ENCODE measurements at regions not wholly inside any gene's neighbourhood (a gene's known extent, or its start where the extent isn't known, plus 50 kb on each side); places are given as distances from the start of the nearest gene placed in this dataset.

GRCh38 chr2:189287982-189288521 is 108.5 kb upstream of the COL5A2 start:
- TF ChIP-seq CTCF (IDR thresholded peaks at IDR 0.05), result peak; percentile 89
- peak overlapping the region; percentile 97 for H3K27ac Mint-ChIP-seq (ENCODE audit: unreplicated experiment)
- peak overlapping the region; percentile 43 for H3K4me3 Mint-ChIP-seq (ENCODE audit: unreplicated experiment)
- H3K27me3 Mint-ChIP-seq (ENCODE audit: low read depth), result no peaks in the 10 kb centered on the region
- H3K9me3 Mint-ChIP-seq (ENCODE audit: low read depth), result peaks cover 16% of the 10 kb centered on the region
- peaks cover 4% of the 10 kb centered on the region for H3K36me3 Mint-ChIP-seq (ENCODE audit: low read depth)
- H3K4me1 Mint-ChIP-seq (ENCODE audit: low read depth), result peaks cover 67% of the 10 kb centered on the region
- no peak for DNase-seq (ENCODE audit: low spot score)

GRCh38 chr2:189291460-189291859 is 111.9 kb upstream of the COL5A2 start:
- no peak for TF ChIP-seq CTCF (IDR thresholded peaks at IDR 0.05)
- H3K4me3 Mint-ChIP-seq (ENCODE audit: unreplicated experiment), result no peak overlapping the region
- H3K4me1 Mint-ChIP-seq (ENCODE audit: low read depth), result peaks cover 51% of the 10 kb centered on the region
- no peaks in the 10 kb centered on the region for H3K27me3 Mint-ChIP-seq (ENCODE audit: low read depth)
- DNase-seq (ENCODE audit: low spot score), result no peak
- no peak overlapping the region for H3K27ac Mint-ChIP-seq (ENCODE audit: unreplicated experiment)
- H3K9me3 Mint-ChIP-seq (ENCODE audit: low read depth), result peaks cover 19% of the 10 kb centered on the region
- peaks cover 4% of the 10 kb centered on the region for H3K36me3 Mint-ChIP-seq (ENCODE audit: low read depth)

- Mint-ChIP-seq H3K4me3 (ENCODE audit: unreplicated experiment) (no peak overlapping the region), H3K27ac (ENCODE audit: unreplicated experiment) (peak overlapping the region; percentile 79), H3K36me3 (ENCODE audit: low read depth) (peaks cover 4% of the 10 kb centered on the region)
These were observed 113.6 kb upstream of the COL5A2 start for GRCh38 chr2:189293164-189293563.

GRCh38 chr2:189297446-189297845 is 117.9 kb upstream of the COL5A2 start:
- peaks cover 48% of the 10 kb centered on the region for H3K4me1 Mint-ChIP-seq (ENCODE audit: low read depth)
- peaks cover 2% of the 10 kb centered on the region for H3K9me3 Mint-ChIP-seq (ENCODE audit: low read depth)
- no peaks in the 10 kb centered on the region for H3K36me3 Mint-ChIP-seq (ENCODE audit: low read depth)
- DNase-seq (ENCODE audit: low spot score), result no peak
- H3K27ac Mint-ChIP-seq (ENCODE audit: unreplicated experiment), result peak overlapping the region; percentile 84
- TF ChIP-seq CTCF (IDR thresholded peaks at IDR 0.05), result no peak
- H3K27me3 Mint-ChIP-seq (ENCODE audit: low read depth), result no peaks in the 10 kb centered on the region
- H3K4me3 Mint-ChIP-seq (ENCODE audit: unreplicated experiment), result no peak overlapping the region

More at GRCh38 chr2:189293164-189293563, 113.6 kb upstream of the COL5A2 start:
- H3K4me1 Mint-ChIP-seq (ENCODE audit: low read depth), result peaks cover 51% of the 10 kb centered on the region
- DNase-seq (ENCODE audit: low spot score), result no peak
- no peaks in the 10 kb centered on the region for H3K27me3 Mint-ChIP-seq (ENCODE audit: low read depth)
- no peak for TF ChIP-seq CTCF (IDR thresholded peaks at IDR 0.05)
- peaks cover 19% of the 10 kb centered on the region for H3K9me3 Mint-ChIP-seq (ENCODE audit: low read depth)

- peaks cover 48% of the 10 kb centered on the region for H3K4me1 Mint-ChIP-seq (ENCODE audit: low read depth)
- peaks cover 2% of the 10 kb centered on the region for H3K9me3 Mint-ChIP-seq (ENCODE audit: low read depth)
- H3K4me3 Mint-ChIP-seq (ENCODE audit: unreplicated experiment), result no peak overlapping the region
- H3K27me3 Mint-ChIP-seq (ENCODE audit: low read depth), result no peaks in the 10 kb centered on the region
- DNase-seq (ENCODE audit: low spot score), result no peak
- no peaks in the 10 kb centered on the region for H3K36me3 Mint-ChIP-seq (ENCODE audit: low read depth)
- peak overlapping the region; percentile 84 for H3K27ac Mint-ChIP-seq (ENCODE audit: unreplicated experiment)
- TF ChIP-seq CTCF (IDR thresholded peaks at IDR 0.05), result no peak
These were observed 118.5 kb upstream of the COL5A2 start for GRCh38 chr2:189298038-189298437.

Measured in chondrocyte (in vitro differentiated cells).